ENCODE measurements at regions not wholly inside any gene's neighbourhood (a gene's known extent, or its start where the extent isn't known, plus 50 kb on each side); places are given as distances from the start of the nearest gene placed in this dataset.
"Not testable (repeated sequence)": the region's sequence is repeated elsewhere in the genome, so short reads cannot be mapped to it uniquely, and the experiment has no call there.

GRCh38 chr12:112694065-112694464 is 97.5 kb upstream of the RPH3A start:
- Histone ChIP-seq H3K27me3 (ENCODE audit: insufficient read depth, low read length, poor library complexity, severe bottlenecking) (no peaks in the 10 kb centered on the region), H3F3A (ENCODE audit: low read depth) (no peaks in the 10 kb centered on the region)

GRCh38 chr12:112697441-112697840 is 94.1 kb upstream of the RPH3A start:
- H3K9me2 ChIP-seq (replicated peaks; ENCODE audit: low read depth, low read length); H3F3A ChIP-seq (ENCODE audit: low read depth); H3K79me2 ChIP-seq (ENCODE audit: insufficient read depth, low read length); H4K20me1 ChIP-seq (ENCODE audit: insufficient read depth, low read length, poor library complexity, severe bottlenecking); H3K9me3 ChIP-seq (ENCODE audit: insufficient read depth, low read depth, low read length); H3K36me3 ChIP-seq (ENCODE audit: insufficient read depth, low read length); H2AFZ ChIP-seq (ENCODE audit: low read length); H3K27me3 ChIP-seq (ENCODE audit: insufficient read depth, low read length, poor library complexity, severe bottlenecking); H3K4me2 ChIP-seq (ENCODE audit: low read depth, low read length, poor library complexity, severe bottlenecking); H3K4me1 ChIP-seq (ENCODE audit: insufficient read depth, low read length, poor library complexity, severe bottlenecking); H3K4me3 ChIP-seq (ENCODE audit: low read length, poor library complexity, severe bottlenecking); H3K9ac ChIP-seq (ENCODE audit: low read depth, low read length, poor library complexity, severe bottlenecking): not testable (repeated sequence)

More at GRCh38 chr12:112694065-112694464, 97.5 kb upstream of the RPH3A start:
- Histone ChIP-seq H3K9ac (ENCODE audit: low read depth, low read length, poor library complexity, severe bottlenecking) (no peak overlapping the region), H3K9me3 (ENCODE audit: insufficient read depth, low read depth, low read length) (no peaks in the 10 kb centered on the region), H3K4me1 (ENCODE audit: insufficient read depth, low read length, poor library complexity, severe bottlenecking) (no peaks in the 10 kb centered on the region), H4K20me1 (ENCODE audit: insufficient read depth, low read length, poor library complexity, severe bottlenecking) (no peaks in the 10 kb centered on the region), H3K4me2 (ENCODE audit: low read depth, low read length, poor library complexity, severe bottlenecking) (no peak overlapping the region), H3K9me2 (replicated peaks; ENCODE audit: low read depth, low read length) (no peaks in the 10 kb centered on the region), H3K36me3 (ENCODE audit: insufficient read depth, low read length) (no peaks in the 10 kb centered on the region), H2AFZ (ENCODE audit: low read length) (no peak overlapping the region), H3K79me2 (ENCODE audit: insufficient read depth, low read length) (no peaks in the 10 kb centered on the region), H3K4me3 (ENCODE audit: low read length, poor library complexity, severe bottlenecking) (no peak overlapping the region)
- TF ChIP-seq EZH2phosphoT487 (IDR thresholded peaks at IDR 0.05; ENCODE audit: borderline replicate concordance) = no peak
- TF ChIP-seq CTCF (conservative IDR thresholded peaks at IDR 0.05; ENCODE audit: low read length) = no peak

- no peak overlapping the region for H3K4me2 ChIP-seq (ENCODE audit: low read depth, low read length, poor library complexity, severe bottlenecking)
- no peak overlapping the region for H3K9ac ChIP-seq (ENCODE audit: low read depth, low read length, poor library complexity, severe bottlenecking)
- H3K9me3 ChIP-seq (ENCODE audit: insufficient read depth, low read depth, low read length) = no peaks in the 10 kb centered on the region
- no peaks in the 10 kb centered on the region for H3F3A ChIP-seq (ENCODE audit: low read depth)
- H3K9me2 ChIP-seq (replicated peaks; ENCODE audit: low read depth, low read length) = no peaks in the 10 kb centered on the region
- no peak overlapping the region for H3K4me3 ChIP-seq (ENCODE audit: low read length, poor library complexity, severe bottlenecking)
- H3K36me3 ChIP-seq (ENCODE audit: insufficient read depth, low read length) = no peaks in the 10 kb centered on the region
- H3K79me2 ChIP-seq (ENCODE audit: insufficient read depth, low read length) = no peaks in the 10 kb centered on the region
- no peak for TF ChIP-seq EZH2phosphoT487 (IDR thresholded peaks at IDR 0.05; ENCODE audit: borderline replicate concordance)
- TF ChIP-seq CTCF (conservative IDR thresholded peaks at IDR 0.05; ENCODE audit: low read length) = no peak
- no peaks in the 10 kb centered on the region for H3K27me3 ChIP-seq (ENCODE audit: insufficient read depth, low read length, poor library complexity, severe bottlenecking)
- H4K20me1 ChIP-seq (ENCODE audit: insufficient read depth, low read length, poor library complexity, severe bottlenecking) = no peaks in the 10 kb centered on the region
- no peak overlapping the region for H2AFZ ChIP-seq (ENCODE audit: low read length)
- H3K4me1 ChIP-seq (ENCODE audit: insufficient read depth, low read length, poor library complexity, severe bottlenecking) = no peaks in the 10 kb centered on the region
Observed at GRCh38 chr12:112705037-112705632, 86.4 kb upstream of the RPH3A start.

GRCh38 chr12:112710414-112710813 is 81.1 kb upstream of the RPH3A start:
- Histone ChIP-seq H3K9ac (ENCODE audit: low read depth, low read length, poor library complexity, severe bottlenecking) (no peak overlapping the region), H3K79me2 (ENCODE audit: insufficient read depth, low read length) (no peaks in the 10 kb centered on the region), H3K9me2 (replicated peaks; ENCODE audit: low read depth, low read length) (no peaks in the 10 kb centered on the region), H2AFZ (ENCODE audit: low read length) (no peak overlapping the region), H3K36me3 (ENCODE audit: insufficient read depth, low read length) (no peaks in the 10 kb centered on the region), H3K9me3 (ENCODE audit: insufficient read depth, low read depth, low read length) (no peaks in the 10 kb centered on the region), H3K4me2 (ENCODE audit: low read depth, low read length, poor library complexity, severe bottlenecking) (no peak overlapping the region), H3K4me1 (ENCODE audit: insufficient read depth, low read length, poor library complexity, severe bottlenecking) (no peaks in the 10 kb centered on the region), H3K4me3 (ENCODE audit: low read length, poor library complexity, severe bottlenecking) (no peak overlapping the region), H4K20me1 (ENCODE audit: insufficient read depth, low read length, poor library complexity, severe bottlenecking) (no peaks in the 10 kb centered on the region), H3F3A (ENCODE audit: low read depth) (no peaks in the 10 kb centered on the region), H3K27me3 (ENCODE audit: insufficient read depth, low read length, poor library complexity, severe bottlenecking) (no peaks in the 10 kb centered on the region)
- no peak for TF ChIP-seq EZH2phosphoT487 (IDR thresholded peaks at IDR 0.05; ENCODE audit: borderline replicate concordance)
